Mesodermal cell (in vitro differentiated cells): ENCODE measurements at regions not wholly inside any gene's neighbourhood (a gene's known extent, or its start where the extent isn't known, plus 50 kb on each side); places are given as distances from the start of the nearest gene placed in this dataset.

Source experiments
- H3K27ac ChIP-seq: 2 replicates; pipeline ENCODE4 v1.7.0; 2013; ENCODE audit warnings: mild to moderate bottlenecking, low read depth, low read length, moderate library complexity; ENCODE audit not compliant: severe bottlenecking
- H3K36me3 ChIP-seq: 2 replicates; pipeline ENCODE4 v1.7.1; 2013; ENCODE audit warnings: mild to moderate bottlenecking, low read length, moderate library complexity; ENCODE audit not compliant: control insufficient read depth, insufficient read depth
- H3K4me1 ChIP-seq: one replicate; pipeline ENCODE4 v1.7.1; 2013; ENCODE audit warnings: mild to moderate bottlenecking, low read length; ENCODE audit not compliant: insufficient read depth, control insufficient read depth, poor library complexity, severe bottlenecking
- H3K4me3 ChIP-seq: 2 replicates; pipeline ENCODE4 v1.7.0; 2013; ENCODE audit warnings: low read length, control low read depth, mild to moderate bottlenecking; ENCODE audit not compliant: insufficient read depth, poor library complexity, severe bottlenecking; ENCODE audit errors: extremely low read depth
- H3K9me3 ChIP-seq: 2 replicates; pipeline ENCODE4 v1.7.1; 2013; ENCODE audit warnings: mild to moderate bottlenecking, low read length, moderate library complexity; ENCODE audit not compliant: control insufficient read depth
- WGBS, 2 experiments: methylation state at CpG; one replicate each; pipeline ENCODE4 v1.1.5; 2013; ENCODE audit warnings: missing lambda C conversion rate in 2 of 2; ENCODE audit not compliant: insufficient coverage in 2 of 2; 5-methylcytosine and 5-hydroxymethylcytosine counted together

- Histone ChIP-seq H3K4me3 (no peak overlapping the region), H3K9me3 (no peaks in the 10 kb centered on the region), H3K27ac (no peak overlapping the region), H3K36me3 (no peaks in the 10 kb centered on the region), H3K4me1 (no peaks in the 10 kb centered on the region)
- 100% methylated on average over 1 of the region's 1 CpG for WGBS, 2 experiments
Observed at GRCh38 chr4:14254926-14255325, 627.4 kb upstream of the BOD1L1 start.

GRCh38 chr4:14257903-14258302, 630.4 kb upstream of the BOD1L1 start:
- Histone ChIP-seq H3K36me3 (no peaks in the 10 kb centered on the region), H3K27ac (no peak overlapping the region), H3K4me3 (no peak overlapping the region), H3K9me3 (no peaks in the 10 kb centered on the region), H3K4me1 (no peaks in the 10 kb centered on the region)
- WGBS, 2 experiments, result 67 to 100% methylated on average over 1 of the region's 1 CpG

- H3K27ac ChIP-seq, result no peak overlapping the region
- 86 to 88% methylated on average over 3 to 4 of the region's 4 CpGs for WGBS, 2 experiments
- no peaks in the 10 kb centered on the region for H3K9me3 ChIP-seq
- no peaks in the 10 kb centered on the region for H3K36me3 ChIP-seq
- H3K4me3 ChIP-seq, result no peak overlapping the region
- no peaks in the 10 kb centered on the region for H3K4me1 ChIP-seq
Observed at GRCh38 chr4:14259936-14260335, 632.4 kb upstream of the BOD1L1 start.

- Histone ChIP-seq H3K9me3 (no peaks in the 10 kb centered on the region), H3K27ac (no peak overlapping the region), H3K36me3 (no peaks in the 10 kb centered on the region), H3K4me3 (no peak overlapping the region), H3K4me1 (no peaks in the 10 kb centered on the region)
- 100% methylated on average over 1 of the region's 3 CpGs for WGBS, 2 experiments
Observed at GRCh38 chr4:14260591-14260990, 633.1 kb upstream of the BOD1L1 start.

- no peaks in the 10 kb centered on the region for H3K9me3 ChIP-seq
- no peak overlapping the region for H3K27ac ChIP-seq
- H3K4me1 ChIP-seq, result no peaks in the 10 kb centered on the region
- no peaks in the 10 kb centered on the region for H3K36me3 ChIP-seq
- WGBS, 2 experiments, result 67 to 100% methylated on average over 1 to 2 of the region's 4 CpGs
- no peak overlapping the region for H3K4me3 ChIP-seq
Observed at GRCh38 chr4:14262221-14262620, 634.7 kb upstream of the BOD1L1 start.

- H3K4me3 ChIP-seq, result no peak overlapping the region
- H3K9me3 ChIP-seq, result no peaks in the 10 kb centered on the region
- H3K4me1 ChIP-seq, result no peaks in the 10 kb centered on the region
- H3K36me3 ChIP-seq, result no peaks in the 10 kb centered on the region
- WGBS, 2 experiments, result 80% methylated on average over 2 of the region's 4 CpGs; no CpG with 5 or more reads in 1 of the 2 experiments
- no peak overlapping the region for H3K27ac ChIP-seq
Observed at GRCh38 chr4:14264437-14264836, 636.9 kb upstream of the BOD1L1 start.

- Histone ChIP-seq H3K4me1 (no peaks in the 10 kb centered on the region), H3K4me3 (no peak overlapping the region), H3K36me3 (no peaks in the 10 kb centered on the region), H3K9me3 (no peaks in the 10 kb centered on the region), H3K27ac (no peak overlapping the region)
- WGBS, 2 experiments, result 81 to 94% methylated on average over 3 to 4 of the region's 5 CpGs
Observed at GRCh38 chr4:14265651-14266050, 638.1 kb upstream of the BOD1L1 start.

GRCh38 chr4:14267373-14268060, 640.0 kb upstream of the BOD1L1 start:
- Histone ChIP-seq H3K9me3 (no peaks in the 10 kb centered on the region), H3K4me3 (no peak overlapping the region), H3K4me1 (no peaks in the 10 kb centered on the region), H3K27ac (no peak overlapping the region), H3K36me3 (no peaks in the 10 kb centered on the region)
- 100% methylated on average over 1 of the region's 9 CpGs; no CpG with 5 or more reads in 1 of the 2 experiments for WGBS, 2 experiments

GRCh38 chr4:14269824-14270223, 642.3 kb upstream of the BOD1L1 start:
- Histone ChIP-seq H3K9me3 (no peaks in the 10 kb centered on the region), H3K36me3 (no peaks in the 10 kb centered on the region), H3K27ac (no peak overlapping the region), H3K4me3 (no peak overlapping the region), H3K4me1 (peaks cover 5% of the 10 kb centered on the region)
- no CpG with 5 or more reads among the region's 3 CpGs for WGBS, 2 experiments

- no peak overlapping the region for H3K27ac ChIP-seq
- WGBS, 2 experiments, result 60% methylated on average over 1 of the region's 1 CpG; no CpG with 5 or more reads in 1 of the 2 experiments
Observed at GRCh38 chr4:14272206-14272605, 644.7 kb upstream of the BOD1L1 start.

GRCh38 chr4:14277505-14277904, 650.0 kb upstream of the BOD1L1 start:
- Histone ChIP-seq H3K4me1 (peaks cover 5% of the 10 kb centered on the region), H3K27ac (no peak overlapping the region), H3K36me3 (no peaks in the 10 kb centered on the region), H3K4me3 (no peak overlapping the region), H3K9me3 (no peaks in the 10 kb centered on the region)
- WGBS, 2 experiments, result 90 to 94% methylated on average over 2 to 3 of the region's 4 CpGs

More at GRCh38 chr4:14272206-14272605, 644.7 kb upstream of the BOD1L1 start:
- Histone ChIP-seq H3K36me3 (no peaks in the 10 kb centered on the region), H3K4me3 (no peak overlapping the region), H3K9me3 (no peaks in the 10 kb centered on the region), H3K4me1 (peaks cover 5% of the 10 kb centered on the region)
